Osteocyte (in vitro differentiated cells): ENCODE measurements at regions not wholly inside any gene's neighbourhood (a gene's known extent, or its start where the extent isn't known, plus 50 kb on each side); places are given as distances from the start of the nearest gene placed in this dataset.

Experiments
- DNase-seq: peaks from one replicate; pipeline ENCODE4 v3.0.0; 2021; ENCODE audit warnings: mixed read lengths; ENCODE audit not compliant: unreplicated experiment; ENCODE audit errors: extremely low spot score
- H3K27ac Mint-ChIP-seq: one replicate; pipeline ENCODE4 v1.8.0; 2021; ENCODE audit warnings: mild to moderate bottlenecking, mixed read lengths; ENCODE audit not compliant: unreplicated experiment
- H3K27me3 Mint-ChIP-seq: one replicate; pipeline ENCODE4 v1.8.0; 2021; ENCODE audit warnings: mixed read lengths; ENCODE audit not compliant: unreplicated experiment
- H3K36me3 Mint-ChIP-seq: one replicate; pipeline ENCODE4 v1.8.0; 2021; ENCODE audit warnings: mixed read lengths; ENCODE audit not compliant: unreplicated experiment
- H3K4me1 Mint-ChIP-seq: one replicate; pipeline ENCODE4 v1.8.0; 2021; ENCODE audit warnings: mixed read lengths; ENCODE audit not compliant: unreplicated experiment
- H3K4me3 Mint-ChIP-seq: one replicate; pipeline ENCODE4 v1.8.0; 2021; ENCODE audit warnings: mild to moderate bottlenecking, moderate library complexity, mixed read lengths; ENCODE audit not compliant: unreplicated experiment
- H3K9me3 Mint-ChIP-seq: one replicate; pipeline ENCODE4 v1.8.0; 2021; ENCODE audit warnings: mixed read lengths; ENCODE audit not compliant: unreplicated experiment
- CTCF ChIP-seq: fragments of 200-600 bp; sonication (generic); IDR thresholded peaks from 2 replicates; pipeline ENCODE4 v1.5.0; 2021; ENCODE audit warnings: antibody characterized with exemption, mild to moderate bottlenecking, moderate library complexity

GRCh38 chr4:144442713-144443112, 203.2 kb upstream of the HHIP start:
- no peak for TF ChIP-seq CTCF
- no peaks in the 10 kb centered on the region for H3K4me1 Mint-ChIP-seq
- H3K27ac Mint-ChIP-seq: no peak overlapping the region
- H3K27me3 Mint-ChIP-seq: peaks cover 23% of the 10 kb centered on the region
- peaks cover 21% of the 10 kb centered on the region for H3K9me3 Mint-ChIP-seq
- H3K36me3 Mint-ChIP-seq: no peaks in the 10 kb centered on the region
- no peak for DNase-seq
- H3K4me3 Mint-ChIP-seq: no peak overlapping the region

- Mint-ChIP-seq H3K4me1 (no peaks in the 10 kb centered on the region), H3K27ac (no peak overlapping the region), H3K36me3 (no peaks in the 10 kb centered on the region), H3K9me3 (peaks cover 14% of the 10 kb centered on the region), H3K27me3 (peaks cover 6% of the 10 kb centered on the region), H3K4me3 (no peak overlapping the region)
- TF ChIP-seq CTCF: no peak
- DNase-seq: no peak
Measured at GRCh38 chr4:144449611-144450010, 196.3 kb upstream of the HHIP start.

GRCh38 chr4:144450526-144450925, 195.4 kb upstream of the HHIP start:
- Mint-ChIP-seq H3K27me3 (peaks cover 10% of the 10 kb centered on the region), H3K9me3 (peaks cover 12% of the 10 kb centered on the region), H3K36me3 (no peaks in the 10 kb centered on the region), H3K27ac (no peak overlapping the region), H3K4me3 (no peak overlapping the region), H3K4me1 (no peaks in the 10 kb centered on the region)
- TF ChIP-seq CTCF: no peak
- no peak for DNase-seq

- no peak for TF ChIP-seq CTCF
- peaks cover 18% of the 10 kb centered on the region for H3K27me3 Mint-ChIP-seq
- H3K9me3 Mint-ChIP-seq: peaks cover 8% of the 10 kb centered on the region
- H3K4me3 Mint-ChIP-seq: no peak overlapping the region
- H3K4me1 Mint-ChIP-seq: no peaks in the 10 kb centered on the region
- no peak overlapping the region for H3K27ac Mint-ChIP-seq
- no peaks in the 10 kb centered on the region for H3K36me3 Mint-ChIP-seq
- DNase-seq: no peak
Measured at GRCh38 chr4:144451766-144452450, 194.0 kb upstream of the HHIP start.

- no peak overlapping the region for H3K4me3 Mint-ChIP-seq
- peaks cover 30% of the 10 kb centered on the region for H3K27me3 Mint-ChIP-seq
- H3K9me3 Mint-ChIP-seq: no peaks in the 10 kb centered on the region
- no peaks in the 10 kb centered on the region for H3K36me3 Mint-ChIP-seq
- no peak overlapping the region for H3K27ac Mint-ChIP-seq
- DNase-seq: no peak
- H3K4me1 Mint-ChIP-seq: no peaks in the 10 kb centered on the region
- TF ChIP-seq CTCF: no peak
Measured at GRCh38 chr4:144456196-144456595, 189.8 kb upstream of the HHIP start.
